ENCODE measurements at regions not wholly inside any gene's neighbourhood (a gene's known extent, or its start where the extent isn't known, plus 50 kb on each side); places are given as distances from the start of the nearest gene placed in this dataset.

DNA sequence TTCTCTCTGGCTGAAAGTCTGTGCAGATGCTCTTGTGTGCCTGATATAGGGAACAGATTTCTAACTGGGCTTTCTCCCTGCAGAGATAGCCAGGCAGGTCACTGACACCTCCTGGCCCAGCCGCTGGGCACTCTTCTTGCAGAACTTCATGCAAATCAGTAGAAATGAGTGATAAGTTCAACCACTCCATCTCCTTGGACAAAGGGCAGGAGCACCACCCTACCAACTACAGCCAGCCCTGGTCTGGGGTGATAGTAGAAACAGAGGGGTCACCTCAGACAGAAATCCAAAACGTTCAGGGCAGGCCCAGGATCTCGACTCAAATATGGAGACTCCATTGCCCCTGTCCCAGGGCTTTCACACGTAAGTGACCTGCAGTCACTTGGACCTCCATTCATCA is 917.8 kb upstream of the ZNF722 start:
- no CpG with 5 or more reads among the region's 4 CpGs for WGBS (ENCODE audit: insufficient coverage)
- peaks cover 12% of the 10 kb centered on the region for H3K9me3 ChIP-seq
- no peak for ATAC-seq (replicated peaks in 1 of 4)
- Mint-ChIP-seq H3K36me3 (no peaks in the 10 kb centered on the region), H3K9me3 (peaks cover 5 to 45% (median 24%) of the 10 kb centered on the region in 3 donors), H3K27me3 (no peaks in the 10 kb centered on the region), H3K4me3 (no peak overlapping the region), H3K27ac (no peak overlapping the region), H3K4me1 (no peaks in the 10 kb centered on the region)
- no peak for DNase-seq
- H3K27ac ChIP-seq (ENCODE audit: low read length), result no peak overlapping the region
- H3K4me3 ChIP-seq (ENCODE audit: control insufficient read depth in 1 of 2, extremely low read depth in 1 of 2, low read length in 1 of 2), result no peak overlapping the region
- H3K27me3 ChIP-seq (replicated peaks in 1 of 2; ENCODE audit: control insufficient read depth in 2 of 2, extremely low read depth in 1 of 2, insufficient read depth in 2 of 2, low read length in 1 of 2), result no peaks in the 10 kb centered on the region
- no peaks in the 10 kb centered on the region for H3K4me1 ChIP-seq (ENCODE audit: control insufficient read depth in 1 of 2, extremely low read depth in 1 of 2, insufficient read depth in 2 of 2, low read length in 2 of 2)
- no peaks in the 10 kb centered on the region for H3K36me3 ChIP-seq (ENCODE audit: control insufficient read depth in 2 of 2, extremely low read depth in 1 of 2, insufficient read depth in 1 of 2, low read length in 1 of 2)
- ChIA-PET POLR2A (no interaction called here), CTCF (no interaction called here)

DNA sequence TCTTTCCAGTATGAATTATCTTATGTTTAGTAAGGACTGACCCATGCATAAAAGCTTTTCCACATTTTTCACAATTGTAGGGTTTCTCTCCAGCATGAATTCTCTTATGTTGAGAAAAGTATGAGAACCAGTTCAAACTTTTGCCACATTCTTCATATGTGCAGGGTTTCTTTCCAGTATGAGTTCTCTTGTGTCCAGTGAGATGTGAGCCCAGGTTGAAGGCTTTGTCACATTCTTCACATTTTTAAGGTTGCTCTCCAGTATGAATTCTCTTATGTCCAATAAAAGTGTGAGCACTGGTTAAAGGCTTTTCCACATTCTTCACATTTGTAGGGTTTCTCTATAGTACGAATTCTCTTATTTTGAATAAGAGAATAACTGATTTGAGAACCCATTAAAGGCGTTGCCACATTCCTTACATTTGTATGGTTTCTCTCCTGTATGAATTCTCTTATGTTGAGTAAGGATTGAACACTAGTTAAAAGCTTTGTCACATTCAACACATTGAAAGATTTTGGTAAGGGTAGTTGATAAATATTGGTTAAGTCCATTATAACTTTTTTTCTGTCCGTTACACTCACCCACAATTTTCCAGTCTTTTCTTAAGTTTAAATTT is 911.0 kb upstream of the ZNF722 start:
- no peaks in the 10 kb centered on the region for H3K4me1 ChIP-seq (ENCODE audit: control insufficient read depth in 1 of 2, extremely low read depth in 1 of 2, insufficient read depth in 2 of 2, low read length in 2 of 2)
- no peak overlapping the region for H3K4me3 ChIP-seq (ENCODE audit: control insufficient read depth in 1 of 2, extremely low read depth in 1 of 2, low read length in 1 of 2)
- Mint-ChIP-seq H3K9me3 (peaks cover 29 to 78% (median 48%) of the 10 kb centered on the region in 3 donors), H3K4me3 (no peak overlapping the region), H3K27ac (no peak overlapping the region), H3K4me1 (no peaks in the 10 kb centered on the region), H3K36me3 (no peaks in the 10 kb centered on the region), H3K27me3 (no peaks in the 10 kb centered on the region)
- no CpG with 5 or more reads among the region's 3 CpGs for WGBS (ENCODE audit: insufficient coverage)
- H3K9me3 ChIP-seq, result peaks cover under 1% of the 10 kb centered on the region
- no peak overlapping the region for H3K27ac ChIP-seq (ENCODE audit: low read length)
- CTCF ChIA-PET, result no interaction called here
- no peak for ATAC-seq (replicated peaks in 1 of 4)
- DNase-seq, result no peak
- H3K36me3 ChIP-seq (ENCODE audit: control insufficient read depth in 2 of 2, extremely low read depth in 1 of 2, insufficient read depth in 1 of 2, low read length in 1 of 2), result no peaks in the 10 kb centered on the region
- POLR2A ChIA-PET, result no interaction called here
- H3K27me3 ChIP-seq (replicated peaks in 1 of 2; ENCODE audit: control insufficient read depth in 2 of 2, extremely low read depth in 1 of 2, insufficient read depth in 2 of 2, low read length in 1 of 2), result no peaks in the 10 kb centered on the region

- Histone ChIP-seq H3K4me3 (ENCODE audit: control insufficient read depth in 1 of 2, extremely low read depth in 1 of 2, low read length in 1 of 2) (no peak overlapping the region), H3K27me3 (replicated peaks in 1 of 2; ENCODE audit: control insufficient read depth in 2 of 2, extremely low read depth in 1 of 2, insufficient read depth in 2 of 2, low read length in 1 of 2) (no peaks in the 10 kb centered on the region), H3K4me1 (ENCODE audit: control insufficient read depth in 1 of 2, extremely low read depth in 1 of 2, insufficient read depth in 2 of 2, low read length in 2 of 2) (no peaks in the 10 kb centered on the region), H3K9me3 (no peaks in the 10 kb centered on the region), H3K27ac (ENCODE audit: low read length) (no peak overlapping the region), H3K36me3 (ENCODE audit: control insufficient read depth in 2 of 2, extremely low read depth in 1 of 2, insufficient read depth in 1 of 2, low read length in 1 of 2) (no peaks in the 10 kb centered on the region)
- H3K36me3 Mint-ChIP-seq, result no peaks in the 10 kb centered on the region
- H3K9me3 Mint-ChIP-seq, result peaks cover 18 to 54% (median 38%) of the 10 kb centered on the region in 3 donors
- no peak overlapping the region for H3K4me3 Mint-ChIP-seq
- no peak overlapping the region for H3K27ac Mint-ChIP-seq
- DNase-seq, result no peak
- ATAC-seq (replicated peaks in 1 of 4), result no peak
- H3K27me3 Mint-ChIP-seq, result no peaks in the 10 kb centered on the region
- no peaks in the 10 kb centered on the region for H3K4me1 Mint-ChIP-seq
- CTCF ChIA-PET, result no interaction called here
- POLR2A ChIA-PET, result no interaction called here
- 62% methylated on average over 4 of the region's 7 CpGs for WGBS (ENCODE audit: insufficient coverage)
Measured at GRCh38 chr7:63092951-63093350, 905.7 kb upstream of the ZNF722 start.

GRCh38 chr7:63093481-63093880 is 905.2 kb upstream of the ZNF722 start:
- POLR2A ChIA-PET, result no interaction called here
- H3K4me3 Mint-ChIP-seq, result no peak overlapping the region
- Histone ChIP-seq H3K9me3 (no peaks in the 10 kb centered on the region), H3K4me3 (ENCODE audit: control insufficient read depth in 1 of 2, extremely low read depth in 1 of 2, low read length in 1 of 2) (no peak overlapping the region), H3K27ac (ENCODE audit: low read length) (no peak overlapping the region), H3K4me1 (ENCODE audit: control insufficient read depth in 1 of 2, extremely low read depth in 1 of 2, insufficient read depth in 2 of 2, low read length in 2 of 2) (no peaks in the 10 kb centered on the region), H3K36me3 (ENCODE audit: control insufficient read depth in 2 of 2, extremely low read depth in 1 of 2, insufficient read depth in 1 of 2, low read length in 1 of 2) (no peaks in the 10 kb centered on the region), H3K27me3 (replicated peaks in 1 of 2; ENCODE audit: control insufficient read depth in 2 of 2, extremely low read depth in 1 of 2, insufficient read depth in 2 of 2, low read length in 1 of 2) (no peaks in the 10 kb centered on the region)
- H3K4me1 Mint-ChIP-seq, result no peaks in the 10 kb centered on the region
- H3K27ac Mint-ChIP-seq, result no peak overlapping the region
- DNase-seq (no peak), ATAC-seq (replicated peaks in 1 of 4) (no peak)
- WGBS (ENCODE audit: insufficient coverage), result no CpG with 5 or more reads among the region's 1 CpG
- no peaks in the 10 kb centered on the region for H3K36me3 Mint-ChIP-seq
- CTCF ChIA-PET, result no interaction called here
- H3K27me3 Mint-ChIP-seq, result no peaks in the 10 kb centered on the region
- peaks cover 18 to 48% (median 35%) of the 10 kb centered on the region in 3 donors for H3K9me3 Mint-ChIP-seq

DNA sequence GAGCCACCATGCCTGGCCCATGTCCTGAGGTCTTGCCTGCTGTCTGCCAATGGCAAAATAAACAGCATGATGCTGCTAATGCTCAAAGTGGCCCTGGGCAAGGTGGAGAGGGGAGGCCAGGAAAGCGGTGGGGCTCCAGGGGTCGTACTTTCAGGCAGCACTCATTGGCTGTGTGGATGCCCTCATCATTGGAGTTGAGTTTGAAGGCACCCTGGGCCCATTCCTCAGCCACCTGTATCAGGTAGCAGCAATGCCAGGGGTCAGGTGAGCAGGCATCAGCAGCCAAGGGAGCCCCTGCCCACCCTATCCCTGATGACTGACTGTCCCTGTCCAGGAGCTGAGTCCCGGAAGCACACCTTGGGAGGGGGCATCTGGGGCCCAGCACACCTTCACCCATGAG is 902.5 kb upstream of the ZNF722 start:
- POLR2A ChIA-PET, result no interaction called here
- peaks cover 10 to 39% (median 28%) of the 10 kb centered on the region in 3 donors for H3K9me3 Mint-ChIP-seq

GRCh38 chr7:63104666-63105065 is 894.0 kb upstream of the ZNF722 start:
- Histone ChIP-seq H3K27me3 (replicated peaks in 1 of 2; ENCODE audit: control insufficient read depth in 2 of 2, extremely low read depth in 1 of 2, insufficient read depth in 2 of 2, low read length in 1 of 2) (no peaks in the 10 kb centered on the region), H3K4me1 (ENCODE audit: control insufficient read depth in 1 of 2, extremely low read depth in 1 of 2, insufficient read depth in 2 of 2, low read length in 2 of 2) (no peaks in the 10 kb centered on the region), H3K4me3 (ENCODE audit: control insufficient read depth in 1 of 2, extremely low read depth in 1 of 2, low read length in 1 of 2) (no peak overlapping the region), H3K27ac (ENCODE audit: low read length) (no peak overlapping the region), H3K9me3 (peaks cover 3% of the 10 kb centered on the region), H3K36me3 (ENCODE audit: control insufficient read depth in 2 of 2, extremely low read depth in 1 of 2, insufficient read depth in 1 of 2, low read length in 1 of 2) (no peaks in the 10 kb centered on the region)
- no peak overlapping the region for H3K4me3 Mint-ChIP-seq
- no CpG with 5 or more reads among the region's 4 CpGs for WGBS (ENCODE audit: insufficient coverage)
- ATAC-seq (replicated peaks in 1 of 4), result no peak
- no peak overlapping the region for H3K27ac Mint-ChIP-seq
- no peak for DNase-seq
- no peaks in the 10 kb centered on the region for H3K36me3 Mint-ChIP-seq
- POLR2A ChIA-PET, result no interaction called here
- peaks cover 21 to 34% (median 29%) of the 10 kb centered on the region in 3 donors for H3K9me3 Mint-ChIP-seq
- no peaks in the 10 kb centered on the region for H3K4me1 Mint-ChIP-seq
- no peaks in the 10 kb centered on the region for H3K27me3 Mint-ChIP-seq
- CTCF ChIA-PET, result no interaction called here

More for the DNA sequence above, 902.5 kb upstream of the ZNF722 start:
- Histone ChIP-seq H3K27ac (ENCODE audit: low read length) (no peak overlapping the region), H3K36me3 (ENCODE audit: control insufficient read depth in 2 of 2, extremely low read depth in 1 of 2, insufficient read depth in 1 of 2, low read length in 1 of 2) (no peaks in the 10 kb centered on the region), H3K4me3 (ENCODE audit: control insufficient read depth in 1 of 2, extremely low read depth in 1 of 2, low read length in 1 of 2) (no peak overlapping the region), H3K4me1 (ENCODE audit: control insufficient read depth in 1 of 2, extremely low read depth in 1 of 2, insufficient read depth in 2 of 2, low read length in 2 of 2) (no peaks in the 10 kb centered on the region), H3K9me3 (no peaks in the 10 kb centered on the region), H3K27me3 (replicated peaks in 1 of 2; ENCODE audit: control insufficient read depth in 2 of 2, extremely low read depth in 1 of 2, insufficient read depth in 2 of 2, low read length in 1 of 2) (no peaks in the 10 kb centered on the region)
- no peaks in the 10 kb centered on the region for H3K27me3 Mint-ChIP-seq
- DNase-seq (no peak), ATAC-seq (replicated peaks in 1 of 4) (no peak)
- H3K4me3 Mint-ChIP-seq, result no peak overlapping the region
- H3K27ac Mint-ChIP-seq, result no peak overlapping the region
- H3K4me1 Mint-ChIP-seq, result no peaks in the 10 kb centered on the region
- no peaks in the 10 kb centered on the region for H3K36me3 Mint-ChIP-seq
- CTCF ChIA-PET, result no interaction called here
- 82% methylated on average over 3 of the region's 3 CpGs for WGBS (ENCODE audit: insufficient coverage)

GRCh38 chr7:63105978-63106377 is 892.7 kb upstream of the ZNF722 start:
- Mint-ChIP-seq H3K27me3 (no peaks in the 10 kb centered on the region), H3K36me3 (no peaks in the 10 kb centered on the region), H3K9me3 (peaks cover 19 to 25% (median 24%) of the 10 kb centered on the region in 3 donors), H3K4me3 (no peak overlapping the region), H3K4me1 (no peaks in the 10 kb centered on the region), H3K27ac (no peak overlapping the region)
- ChIA-PET POLR2A (no interaction called here), CTCF (no interaction called here)
- DNase-seq, result no peak
- WGBS (ENCODE audit: insufficient coverage), result 91% methylated on average over 4 of the region's 4 CpGs
- Histone ChIP-seq H3K4me3 (ENCODE audit: control insufficient read depth in 1 of 2, extremely low read depth in 1 of 2, low read length in 1 of 2) (no peak overlapping the region), H3K27ac (ENCODE audit: low read length) (no peak overlapping the region), H3K36me3 (ENCODE audit: control insufficient read depth in 2 of 2, extremely low read depth in 1 of 2, insufficient read depth in 1 of 2, low read length in 1 of 2) (no peaks in the 10 kb centered on the region), H3K27me3 (replicated peaks in 1 of 2; ENCODE audit: control insufficient read depth in 2 of 2, extremely low read depth in 1 of 2, insufficient read depth in 2 of 2, low read length in 1 of 2) (no peaks in the 10 kb centered on the region), H3K9me3 (peaks cover 3% of the 10 kb centered on the region), H3K4me1 (ENCODE audit: control insufficient read depth in 1 of 2, extremely low read depth in 1 of 2, insufficient read depth in 2 of 2, low read length in 2 of 2) (no peaks in the 10 kb centered on the region)
- ATAC-seq (replicated peaks in 1 of 4), result no peak
